ENCODE measurements at regions not wholly inside any gene's neighbourhood (a gene's known extent, or its start where the extent isn't known, plus 50 kb on each side); places are given as distances from the start of the nearest gene placed in this dataset.

GRCh38 chr12:31201382-31201781, 124.6 kb downstream of the SINHCAF start:
- 40 to 59% (median 52%) methylated on average over 1 of the region's 1 CpG for WGBS, 5 donors
- intact Hi-C loops (cut with DNase I; ENCODE audit: low total_unique reads) = no loop called here
- no peaks in the 10 kb centered on the region for H3K9me3 ChIP-seq

GRCh38 chr12:31203261-31203660, 122.7 kb downstream of the SINHCAF start:
- TF ChIP-seq CTCF (IDR thresholded peaks at IDR 0.05) = no peak
- TF ChIP-seq POLR2AphosphoS5 (IDR thresholded peaks at IDR 0.05) = no peak
- no peak for TF ChIP-seq EP300 (IDR thresholded peaks at IDR 0.05)
- no peak for TF ChIP-seq POLR2A (IDR thresholded peaks at IDR 0.05)
- Histone ChIP-seq H3K9me3 (no peaks in the 10 kb centered on the region), H3K36me3 (no peaks in the 10 kb centered on the region), H3K4me3 (no peak overlapping the region), H3K4me1 (peaks cover 0 to 14% (median 0%) of the 10 kb centered on the region in 4 donors), H3K27me3 (no peaks in the 10 kb centered on the region), H3K27ac (no peak overlapping the region)
- WGBS, 5 donors = 79 to 86% (median 83%) methylated on average over 1 of the region's 1 CpG
- intact Hi-C loops (cut with DNase I; ENCODE audit: low total_unique reads) = no loop called here
- DNase-seq = no peak

More at GRCh38 chr12:31201382-31201781, 124.6 kb downstream of the SINHCAF start:
- no peak for DNase-seq
- Histone ChIP-seq H3K4me3 (no peak overlapping the region), H3K27me3 (no peaks in the 10 kb centered on the region), H3K27ac (no peak overlapping the region), H3K36me3 (no peaks in the 10 kb centered on the region), H3K4me1 (peaks cover 0 to 12% (median 0%) of the 10 kb centered on the region in 4 donors)
- no peak for TF ChIP-seq CTCF (IDR thresholded peaks at IDR 0.05)
- no peak for TF ChIP-seq POLR2AphosphoS5 (IDR thresholded peaks at IDR 0.05)
- no peak for TF ChIP-seq EP300 (IDR thresholded peaks at IDR 0.05)
- TF ChIP-seq POLR2A (IDR thresholded peaks at IDR 0.05) = no peak

GRCh38 chr12:31205054-31205453, 120.9 kb downstream of the SINHCAF start:
- Histone ChIP-seq H3K27me3 (no peaks in the 10 kb centered on the region), H3K4me3 (no peak overlapping the region), H3K27ac (no peak overlapping the region), H3K36me3 (no peaks in the 10 kb centered on the region), H3K4me1 (peaks cover 0 to 14% (median 0%) of the 10 kb centered on the region in 4 donors), H3K9me3 (no peaks in the 10 kb centered on the region)
- TF ChIP-seq EP300 (IDR thresholded peaks at IDR 0.05) (no peak), CTCF (IDR thresholded peaks at IDR 0.05) (no peak), POLR2AphosphoS5 (IDR thresholded peaks at IDR 0.05) (no peak)
- peak in 1 of 2 donors; percentile 41 for DNase-seq
- intact Hi-C loops (cut with DNase I; ENCODE audit: low total_unique reads) = no loop called here
- WGBS, 5 donors = 20 to 31% (median 24%) methylated on average over 3 of the region's 3 CpGs

- Histone ChIP-seq H3K27me3 (no peaks in the 10 kb centered on the region), H3K36me3 (no peaks in the 10 kb centered on the region), H3K27ac (no peak overlapping the region), H3K4me1 (peaks cover 0 to 14% (median 0%) of the 10 kb centered on the region in 4 donors), H3K9me3 (no peaks in the 10 kb centered on the region), H3K4me3 (no peak overlapping the region)
- intact Hi-C loops (cut with DNase I; ENCODE audit: low total_unique reads) = no loop called here
- WGBS, 5 donors = 38 to 47% (median 43%) methylated on average over 4 of the region's 4 CpGs
- DNase-seq = peak in 1 of 2 donors; percentile 51
- TF ChIP-seq EP300 (IDR thresholded peaks at IDR 0.05) = no peak
- peak in 1 of 3 donors; percentile 32 for TF ChIP-seq POLR2AphosphoS5 (IDR thresholded peaks at IDR 0.05)
Observed at GRCh38 chr12:31206038-31206670, 119.8 kb downstream of the SINHCAF start.

- no peaks in the 10 kb centered on the region for H3K36me3 ChIP-seq
- WGBS, 5 donors = 68 to 75% (median 72%) methylated on average over 3 of the region's 3 CpGs
- no peak for DNase-seq
- peaks cover 0 to 14% (median 0%) of the 10 kb centered on the region in 4 donors for H3K4me1 ChIP-seq
- H3K4me3 ChIP-seq = no peak overlapping the region
- no peaks in the 10 kb centered on the region for H3K27me3 ChIP-seq
- intact Hi-C loops (cut with DNase I; ENCODE audit: low total_unique reads) = no loop called here
- no peak overlapping the region for H3K27ac ChIP-seq
- no peaks in the 10 kb centered on the region for H3K9me3 ChIP-seq
- TF ChIP-seq CTCF (IDR thresholded peaks at IDR 0.05) = no peak
- no peak for TF ChIP-seq POLR2A (IDR thresholded peaks at IDR 0.05)
- TF ChIP-seq POLR2AphosphoS5 (IDR thresholded peaks at IDR 0.05) = no peak
- no peak for TF ChIP-seq EP300 (IDR thresholded peaks at IDR 0.05)
Observed at GRCh38 chr12:31207799-31208465, 118.0 kb downstream of the SINHCAF start.

All from stomach (tissue), 8 donors.